H1 (cell line): ENCODE measurements at regions not wholly inside any gene's neighbourhood (a gene's known extent, or its start where the extent isn't known, plus 50 kb on each side); places are given as distances from the start of the nearest gene placed in this dataset.

Source experiments
- CTCF ChIA-PET: fragments of 300-600 bp; sonication (Branson Sonifier 250); formaldehyde crosslinking; loops from one replicate; lab custom pipeline; 2021; ENCODE audit not compliant: partially characterized antibody; lab: Charles Lee
- POLR2A ChIA-PET: fragments of 300-600 bp; sonication (Branson Sonifier 250); formaldehyde crosslinking; loops from one replicate; lab custom pipeline; 2021; ENCODE audit warnings: inconsistent platforms; ENCODE audit not compliant: partially characterized antibody; lab: Charles Lee
- DNase-seq, 2 experiments: peaks; one replicate each; pipeline versions ENCODE4 v3.0.0 to v3.0.0-alpha.2; 2010 to 2022; ENCODE audit warnings: low spot score in 2 of 2, low read depth in 1 of 2, mixed read lengths in 1 of 2
- FAIRE-seq: peaks from 2 replicates; lab custom pipeline; 2011; peaks lifted over from hg19 to GRCh38; lab: Jason Lieb, UNC
- H2AFZ ChIP-seq: 2 replicates; pipeline ENCODE4 v1.8.1; 2012; ENCODE audit warnings: low read length, inconsistent platforms
- H2AK5ac ChIP-seq: 2 replicates; pipeline ENCODE4 v1.6.1; 2013; ENCODE audit warnings: low read depth, low read length
- H2BK120ac ChIP-seq: replicated peaks from 2 replicates; pipeline ENCODE3; 2013; ENCODE audit warnings: low read depth, low read length, inconsistent platforms
- H2BK12ac ChIP-seq: 2 replicates; pipeline ENCODE4 v1.6.1; 2013; ENCODE audit warnings: low read depth, low read length
- H2BK15ac ChIP-seq: 2 replicates; pipeline ENCODE4 v1.6.1; 2013; ENCODE audit warnings: low read length
- H2BK20ac ChIP-seq: 2 replicates; pipeline ENCODE4 v1.6.1; 2013; ENCODE audit warnings: low read length
- H2BK5ac ChIP-seq: 2 replicates; pipeline ENCODE4 v1.6.1; 2013; ENCODE audit warnings: low read depth, low read length
- H3K14ac ChIP-seq: 2 replicates; pipeline ENCODE4 v1.6.1; 2013; ENCODE audit warnings: inconsistent platforms; ENCODE audit not compliant: insufficient read length
- H3K18ac ChIP-seq: 2 replicates; pipeline ENCODE4 v1.6.1; 2013; ENCODE audit warnings: low read length; ENCODE audit errors: extremely low read depth
- H3K23ac ChIP-seq: 2 replicates; pipeline ENCODE4 v1.6.1; 2013; ENCODE audit warnings: inconsistent platforms; ENCODE audit not compliant: insufficient read length
- H3K23me2 ChIP-seq: 2 replicates; pipeline ENCODE4 v1.6.1; 2013; ENCODE audit warnings: low read depth, low read length
- H3K27ac ChIP-seq: 2 replicates; pipeline ENCODE4 v1.6.1; 2011; ENCODE audit warnings: low read depth, low read length, inconsistent platforms
- H3K27me3 ChIP-seq, 4 experiments: replicated peaks in 1 of 4; 1 replicate in 1 of 4; 2 replicates in 3 of 4; pipeline versions ENCODE4 v1.6.1 to v1.8.1; 2011 to 2013; ENCODE audit warnings: low read length in 3 of 4, mild to moderate bottlenecking in 3 of 4, inconsistent platforms in 2 of 4, mixed read lengths in 2 of 4, moderate library complexity in 1 of 4; ENCODE audit not compliant: control insufficient read depth in 3 of 4, insufficient read depth in 3 of 4; ENCODE audit errors: extremely low read depth in 1 of 4
- H3K36me3 ChIP-seq, 4 experiments: 2 replicates each; pipeline versions ENCODE4 v1.6.1 to v1.8.1; 2011 to 2013; ENCODE audit warnings: mild to moderate bottlenecking in 4 of 4, low read length in 3 of 4, moderate library complexity in 2 of 4, control low read depth in 1 of 4, inconsistent platforms in 1 of 4; ENCODE audit not compliant: insufficient read depth in 4 of 4, control insufficient read depth in 2 of 4
- H3K4ac ChIP-seq: replicated peaks from 2 replicates; pipeline ENCODE3; 2013; ENCODE audit warnings: low read length, low read depth, mixed read lengths, inconsistent platforms; ENCODE audit not compliant: insufficient read length
- H3K4me1 ChIP-seq, 4 experiments: replicated peaks in 1 of 4; 1 replicate in 1 of 4; 2 replicates in 3 of 4; pipeline versions ENCODE4 v1.6.1 to v1.8.1; 2011 to 2013; ENCODE audit warnings: low read length in 3 of 4, inconsistent platforms in 2 of 4, mixed read lengths in 1 of 4; ENCODE audit not compliant: insufficient read depth in 4 of 4, control insufficient read depth in 3 of 4
- H3K4me2 ChIP-seq, 2 experiments: 2 replicates each; pipeline versions ENCODE4 v1.6.1 to v1.8.1; 2011 to 2013; ENCODE audit warnings: low read depth in 2 of 2, low read length in 2 of 2, control low read depth in 1 of 2, inconsistent platforms in 1 of 2, mild to moderate bottlenecking in 1 of 2; ENCODE audit not compliant: insufficient read depth in 1 of 2
- H3K4me3 ChIP-seq, 4 experiments: fragments of 200-600, 300-600 bp in 1 of 4; sonication (generic), shearing (Covaris generic), sonication (Bioruptor Twin) in 1 of 4; 2 replicates each; pipeline versions ENCODE4 v1.5.1 to v1.8.1; 2011 to 2016; ENCODE audit warnings: low read length in 4 of 4, low read depth in 3 of 4, control low read depth in 2 of 4, inconsistent platforms in 2 of 4, mild to moderate bottlenecking in 2 of 4, mixed read lengths in 1 of 4, moderate library complexity in 1 of 4; ENCODE audit not compliant: insufficient read depth in 2 of 4; ENCODE audit errors: extremely low read depth in 1 of 4
- H3K56ac ChIP-seq: replicated peaks from 2 replicates; pipeline ENCODE3; 2013; ENCODE audit warnings: low read depth, mild to moderate bottlenecking, mixed read lengths, low read length, inconsistent platforms; ENCODE audit not compliant: insufficient read length
- H3K79me1 ChIP-seq: 2 replicates; pipeline ENCODE4 v1.6.1; 2013; ENCODE audit warnings: low read depth, low read length, control low read depth
- H3K79me2 ChIP-seq, 2 experiments: 2 replicates each; pipeline versions ENCODE4 v1.6.1 to v1.8.1; 2012 to 2013; ENCODE audit warnings: low read length in 2 of 2, mild to moderate bottlenecking in 2 of 2, inconsistent platforms in 1 of 2; ENCODE audit not compliant: insufficient read depth in 2 of 2, control insufficient read depth in 1 of 2
- H3K9ac ChIP-seq, 4 experiments: replicated peaks in 1 of 4; 1 replicate in 1 of 4; 2 replicates in 3 of 4; pipeline versions ENCODE4 v1.6.1 to v1.8.1; 2011 to 2013; ENCODE audit warnings: low read depth in 3 of 4, low read length in 3 of 4, control low read depth in 2 of 4, mild to moderate bottlenecking in 2 of 4, moderate library complexity in 2 of 4, inconsistent platforms in 1 of 4; ENCODE audit errors: extremely low read depth in 1 of 4
- H3K9me3 ChIP-seq, 2 experiments: 2 replicates each; pipeline versions ENCODE4 v1.6.1 to v1.8.1; 2012 to 2013; ENCODE audit warnings: mild to moderate bottlenecking in 2 of 2, moderate library complexity in 2 of 2, control low read depth in 1 of 2, inconsistent platforms in 1 of 2, low read depth in 1 of 2, low read length in 1 of 2, mixed read lengths in 1 of 2; ENCODE audit not compliant: insufficient read depth in 2 of 2
- H4K20me1 ChIP-seq, 2 experiments: replicated peaks in 1 of 2; 2 replicates each; pipeline versions ENCODE3 to v1.8.1; 2011 to 2013; ENCODE audit warnings: inconsistent platforms in 2 of 2, low read length in 2 of 2, mild to moderate bottlenecking in 1 of 2; ENCODE audit not compliant: insufficient read depth in 2 of 2, control insufficient read depth in 1 of 2
- H4K5ac ChIP-seq: 2 replicates; pipeline ENCODE4 v1.6.1; 2013; ENCODE audit warnings: low read length, low read depth, mixed read lengths, inconsistent platforms; ENCODE audit not compliant: insufficient read length
- H4K8ac ChIP-seq: 2 replicates; pipeline ENCODE4 v1.8.0; 2013; ENCODE audit warnings: mild to moderate bottlenecking, moderate library complexity, low read length, inconsistent platforms; ENCODE audit not compliant: insufficient read depth; ENCODE audit errors: extremely low read depth
- H4K91ac ChIP-seq: replicated peaks from 2 replicates; pipeline ENCODE3; 2013; ENCODE audit warnings: low read length, mixed read lengths, inconsistent platforms; ENCODE audit not compliant: insufficient read length
- ASH2L ChIP-seq: fragments of 200-600, 300-600 bp; sonication (generic); IDR thresholded peaks from one replicate; pipeline ENCODE4 v1.7.1; 2017; ENCODE audit warnings: low read length
- ATF3 ChIP-seq: IDR thresholded peaks from 2 replicates; pipeline ENCODE4 v1.6.1; 2011; ENCODE audit warnings: low read depth, mild to moderate bottlenecking, low read length; ENCODE audit not compliant: insufficient read depth
- BRCA1 ChIP-seq: IDR thresholded peaks from 2 replicates; pipeline ENCODE4 v1.6.1; 2012; ENCODE audit warnings: low read depth, low read length, improper control_type of control experiment
- CBX5 ChIP-seq: fragments of 300-800, 300-1000 bp; sonication (generic); IDR thresholded peaks from 2 replicates; pipeline ENCODE4 v1.7.1; 2016; ENCODE audit warnings: antibody characterized with exemption, low read length, low read depth
- CHD1 ChIP-seq: IDR thresholded peaks from 2 replicates; pipeline ENCODE4 v1.6.1; 2012; ENCODE audit warnings: low read depth, low read length, improper control_type of control experiment
- EZH2 ChIP-seq: fragments of 200-600 bp; sonication (generic); IDR thresholded peaks from 2 replicates; pipeline ENCODE4 v1.7.1; 2012; ENCODE audit warnings: low read depth, mild to moderate bottlenecking, moderate library complexity, low read length, inconsistent platforms; ENCODE audit not compliant: severe bottlenecking
- GABPA ChIP-seq: IDR thresholded peaks from 2 replicates; pipeline ENCODE4 v1.6.1; 2011; ENCODE audit warnings: mild to moderate bottlenecking, low read length, moderate library complexity, borderline replicate concordance; ENCODE audit not compliant: insufficient read depth
- HDAC2 ChIP-seq, 2 experiments: fragments of 300-600 bp in 1 of 2; sonication (generic) in 1 of 2; IDR thresholded peaks; 2 replicates each; pipeline ENCODE4 v1.6.1; 2011 to 2012; ENCODE audit warnings: low read depth in 2 of 2, low read length in 2 of 2, mild to moderate bottlenecking in 2 of 2, moderate library complexity in 2 of 2, borderline replicate concordance in 1 of 2, inconsistent platforms in 1 of 2
- KDM4A ChIP-seq: IDR thresholded peaks from one replicate; pipeline ENCODE4 v1.7.1; 2012; ENCODE audit warnings: low read depth, mild to moderate bottlenecking, moderate library complexity, low read length, inconsistent platforms; ENCODE audit not compliant: severe bottlenecking
- NANOG ChIP-seq: IDR thresholded peaks from 2 replicates; pipeline ENCODE4 v1.6.1; 2011; ENCODE audit warnings: low read length, low read depth, mild to moderate bottlenecking, inconsistent platforms; ENCODE audit not compliant: insufficient read depth, poor library complexity, severe bottlenecking
- RXRA ChIP-seq: IDR thresholded peaks from 2 replicates; pipeline ENCODE4 v1.6.1; 2011; ENCODE audit warnings: low read depth, mild to moderate bottlenecking, low read length, moderate library complexity; ENCODE audit not compliant: insufficient read depth
- TAF7 ChIP-seq: optimal IDR thresholded peaks from 2 replicates; pipeline ENCODE3; 2011; ENCODE audit warnings: low read depth, mild to moderate bottlenecking, inconsistent platforms, low read length, moderate library complexity, borderline replicate concordance
- TBP ChIP-seq: IDR thresholded peaks from 2 replicates; pipeline ENCODE4 v1.6.1; 2011; ENCODE audit warnings: low read depth, low read length, improper control_type of control experiment
- WGBS, 2 experiments: shearing (Covaris generic) in 1 of 2; methylation state at CpG; one replicate each; pipeline versions ENCODE4 v1.1.6 to v1.1.7; 2013 to 2015; ENCODE audit warnings: low lambda C conversion rate in 2 of 2, mixed read lengths in 2 of 2, inconsistent platforms in 1 of 2, low coverage in 1 of 2, missing lambda C conversion rate in 1 of 2; ENCODE audit not compliant: insufficient replicate concordance in 2 of 2, insufficient coverage in 1 of 2, insufficient read length in 1 of 2; ENCODE audit errors: extremely low coverage in 1 of 2, missing lambda C conversion rate in 1 of 2; 5-methylcytosine and 5-hydroxymethylcytosine counted together

GRCh38 chr6:14291331-14291730 lies 173.8 kb downstream of the CD83 start:
- no peaks in the 10 kb centered on the region for H3K9me3 ChIP-seq
- peaks cover 0 to 43% (median 0%) of the 10 kb centered on the region in 4 experiments; a peak in 3 of 8 replicates for H3K36me3 ChIP-seq
- no peak overlapping the region for H2AK5ac ChIP-seq
- no peaks in the 10 kb centered on the region; the same call in 1 of the 2 replicates for H3K23me2 ChIP-seq
- no peak overlapping the region for H3K4ac ChIP-seq
- FAIRE-seq: no peak
- no peak overlapping the region for H3K4me3 ChIP-seq
- no peak overlapping the region for H2BK15ac ChIP-seq
- no peak overlapping the region for H4K5ac ChIP-seq
- H2BK120ac ChIP-seq: no peak overlapping the region
- H3K4me2 ChIP-seq: no peak overlapping the region
- no peak overlapping the region for H3K14ac ChIP-seq
- no peaks in the 10 kb centered on the region; the same call in 1 of the 2 replicates for H3K79me1 ChIP-seq
- H3K18ac ChIP-seq: no peak overlapping the region
- H3K9ac ChIP-seq: no peak overlapping the region
- H3K79me2 ChIP-seq: no peaks in the 10 kb centered on the region
- POLR2A ChIA-PET: interaction anchor here (2.3 kb wide), 1 partner anchor 11 kb away, joined by 7 read pairs; no protein-coding TSS in a partner anchor
- DNase-seq: no peak
- no peak overlapping the region for H4K8ac ChIP-seq
- H2BK5ac ChIP-seq: no peak overlapping the region
- H3K4me1 ChIP-seq: peaks cover 3 to 12% (median 5%) of the 10 kb centered on the region in 4 experiments; a peak in 5 of 7 replicates
- no peaks in the 10 kb centered on the region for H4K20me1 ChIP-seq
- no peak overlapping the region for H2BK20ac ChIP-seq
- H3K23ac ChIP-seq: no peak overlapping the region
- no peak overlapping the region for H4K91ac ChIP-seq
- H3K56ac ChIP-seq: no peak overlapping the region
- CTCF ChIA-PET: interaction anchor here (0.5 to 2.0 kb wide), 5 partner anchors 9 to 105 kb away, joined by 3 to 5 read pairs (median 4); no protein-coding TSS in a partner anchor
- peaks cover 0 to 1% (median 0%) of the 10 kb centered on the region in 4 experiments; a peak in 1 of 7 replicates for H3K27me3 ChIP-seq
- H2AFZ ChIP-seq: no peak overlapping the region
- WGBS, 2 experiments: 90% methylated on average over 3 of the region's 3 CpGs; no CpG with 5 or more reads in 1 of the 2 experiments
- no peak overlapping the region for H2BK12ac ChIP-seq
- H3K27ac ChIP-seq: no peak overlapping the region
- TF ChIP-seq KDM4A (no peak), NANOG (no peak), ATF3 (no peak), GABPA (no peak), CHD1 (no peak), BRCA1 (no peak), CBX5 (no peak), HDAC2 (IDR thresholded peaks at IDR 0.05; ENCODE audit: borderline replicate concordance in 1 of 2, low read depth in 2 of 2, low read length in 2 of 2) (no peak), ASH2L (no peak), TAF7 (no peak), EZH2 (no peak), RXRA (no peak), TBP (no peak)
